C1 segment of cervical spinal cord (tissue), 14 donors: ENCODE measurements at regions not wholly inside any gene's neighbourhood (a gene's known extent, or its start where the extent isn't known, plus 50 kb on each side); places are given as distances from the start of the nearest gene placed in this dataset.
"Not testable (repeated sequence)": the region's sequence is repeated elsewhere in the genome, so short reads cannot be mapped to it uniquely, and the experiment has no call there.

Source experiments
- DNase-seq, 14 donors: peaks; one replicate each; lab custom pipeline; 2025; lab: John Stamatoyannopoulos, UW

DNA sequence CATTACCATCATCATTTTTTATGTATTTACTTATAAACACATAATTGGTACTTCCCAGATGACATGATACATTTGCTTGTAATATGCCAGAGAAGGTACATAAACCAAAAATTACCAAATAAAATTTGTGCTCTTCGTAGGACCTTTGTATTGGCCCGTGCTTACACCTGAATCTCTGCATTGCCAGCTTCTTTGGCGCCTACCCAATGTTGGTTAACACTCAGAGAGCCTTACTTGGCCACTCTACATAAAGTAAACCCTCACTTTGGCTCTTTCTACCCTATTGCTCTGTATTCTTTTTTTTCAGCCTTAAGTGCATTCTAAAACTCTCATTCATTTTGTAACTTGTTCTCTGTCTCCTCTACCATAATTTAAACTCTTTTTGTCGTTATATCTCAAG, 148.1 kb upstream of the ZNF608 start:
- DNase-seq: no peak

DNA sequence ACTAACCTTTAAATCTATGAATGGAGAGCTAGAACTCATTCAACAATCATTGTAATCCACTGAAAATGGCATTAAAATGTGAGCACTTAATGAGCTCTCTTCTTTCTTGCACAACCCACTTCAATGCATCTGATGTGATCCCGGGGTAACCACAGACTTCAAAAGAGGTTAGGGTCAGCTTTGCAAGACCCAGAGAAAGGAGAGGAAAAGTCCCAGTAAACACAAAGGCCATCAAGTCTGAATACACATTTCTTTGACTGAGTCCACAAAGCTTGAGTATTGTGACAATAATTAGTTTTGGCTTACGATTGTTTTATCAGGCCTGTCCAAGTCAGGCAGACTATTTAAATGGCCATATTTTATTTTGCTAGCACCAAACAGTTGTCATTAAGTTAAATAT, 148.8 kb upstream of the ZNF608 start:
- DNase-seq: no peak

DNA sequence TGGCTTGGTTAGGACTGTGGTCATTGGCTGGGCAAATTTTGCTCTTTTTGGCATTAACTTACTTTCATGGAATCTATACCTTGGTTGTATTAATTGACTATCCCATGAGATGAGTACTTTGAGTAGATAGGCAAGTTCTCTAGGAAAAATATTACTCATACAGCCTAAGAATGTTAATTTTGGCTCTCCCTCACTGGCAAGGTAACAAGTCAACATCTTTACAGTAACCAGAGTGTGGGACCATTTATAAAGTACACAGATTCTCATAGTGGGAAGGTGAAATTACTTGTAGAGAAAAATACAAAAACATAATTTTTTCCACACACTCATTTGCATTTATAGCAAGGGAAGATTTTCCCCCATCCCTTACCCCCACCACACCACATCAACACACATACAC, 154.6 kb upstream of the ZNF608 start:
- no peak for DNase-seq

DNA sequence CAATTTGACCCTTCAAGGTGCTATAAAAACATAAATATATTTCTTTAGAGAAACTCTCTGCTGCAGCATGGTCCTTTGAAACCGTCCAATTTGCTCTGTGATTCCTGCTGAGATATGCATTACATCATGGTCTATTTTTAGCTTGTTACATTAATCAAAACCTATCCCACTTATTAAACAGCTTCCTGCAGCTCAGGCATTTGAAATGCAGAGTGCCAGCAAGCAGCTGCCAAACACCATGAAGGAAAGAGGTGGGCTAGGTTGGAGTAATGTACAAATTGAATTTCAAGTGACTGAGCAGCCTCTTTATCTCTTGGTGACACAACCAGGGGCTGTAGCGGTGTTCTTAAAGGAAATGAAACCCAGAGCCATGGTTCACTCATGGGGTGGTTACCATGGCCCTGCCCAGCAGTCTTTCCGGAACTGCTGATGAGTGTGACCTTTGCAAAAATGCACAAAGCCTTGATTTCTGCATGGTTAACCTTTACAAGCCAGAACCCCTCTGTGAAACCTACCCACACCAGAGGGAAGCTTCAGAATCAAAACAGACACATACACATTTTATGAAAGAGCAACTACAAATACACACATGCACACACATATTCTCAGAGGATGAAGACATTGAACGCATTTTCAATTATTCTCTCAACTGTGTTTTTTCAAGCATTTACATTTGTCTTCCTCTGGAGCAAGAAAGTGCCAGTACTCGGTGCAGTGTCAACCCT, 155.8 kb upstream of the ZNF608 start:
- peak in 5 of 14 donors; percentile 19 to 64 (median 23) for DNase-seq

DNA sequence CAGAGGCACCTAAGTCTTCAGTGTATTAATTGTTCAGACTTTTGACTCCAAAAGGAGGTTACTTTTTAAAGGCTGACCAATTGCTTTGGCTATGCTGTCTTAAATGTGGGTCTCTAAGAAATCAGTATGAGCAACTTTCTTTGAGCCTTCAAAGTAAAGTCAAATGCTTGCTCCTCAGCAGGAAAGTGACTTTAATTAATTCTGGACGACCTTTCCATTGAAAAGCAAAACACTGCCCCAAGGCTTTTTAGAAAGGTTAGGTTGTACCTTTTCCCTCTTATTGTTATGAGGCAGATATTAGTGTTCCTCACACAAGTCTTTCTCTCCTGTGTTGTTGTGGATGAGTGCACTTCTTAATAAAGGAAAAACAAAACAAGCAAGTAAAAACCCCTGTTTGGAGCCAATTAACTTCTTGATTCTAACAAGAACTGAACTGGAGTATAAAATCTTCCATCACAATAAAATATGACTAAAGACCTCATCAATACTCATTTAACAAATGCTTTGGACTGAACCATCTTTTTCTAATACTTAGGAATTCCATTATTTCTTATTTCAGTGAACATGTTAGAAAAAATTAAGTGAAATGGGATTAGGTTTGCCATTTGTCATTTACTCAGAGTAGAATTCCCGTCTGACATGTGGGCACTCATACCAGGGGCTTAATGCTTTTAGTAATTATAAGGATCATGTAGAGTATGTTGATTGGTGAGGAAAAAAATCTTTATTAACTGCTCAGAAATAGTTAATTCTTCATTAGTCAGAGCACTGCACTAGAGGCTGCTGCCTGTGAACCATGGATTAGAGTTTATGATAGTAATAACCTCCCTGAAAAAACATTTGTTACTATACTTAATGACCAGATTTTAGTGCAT, 159.1 kb upstream of the ZNF608 start:
- DNase-seq: no peak

DNA sequence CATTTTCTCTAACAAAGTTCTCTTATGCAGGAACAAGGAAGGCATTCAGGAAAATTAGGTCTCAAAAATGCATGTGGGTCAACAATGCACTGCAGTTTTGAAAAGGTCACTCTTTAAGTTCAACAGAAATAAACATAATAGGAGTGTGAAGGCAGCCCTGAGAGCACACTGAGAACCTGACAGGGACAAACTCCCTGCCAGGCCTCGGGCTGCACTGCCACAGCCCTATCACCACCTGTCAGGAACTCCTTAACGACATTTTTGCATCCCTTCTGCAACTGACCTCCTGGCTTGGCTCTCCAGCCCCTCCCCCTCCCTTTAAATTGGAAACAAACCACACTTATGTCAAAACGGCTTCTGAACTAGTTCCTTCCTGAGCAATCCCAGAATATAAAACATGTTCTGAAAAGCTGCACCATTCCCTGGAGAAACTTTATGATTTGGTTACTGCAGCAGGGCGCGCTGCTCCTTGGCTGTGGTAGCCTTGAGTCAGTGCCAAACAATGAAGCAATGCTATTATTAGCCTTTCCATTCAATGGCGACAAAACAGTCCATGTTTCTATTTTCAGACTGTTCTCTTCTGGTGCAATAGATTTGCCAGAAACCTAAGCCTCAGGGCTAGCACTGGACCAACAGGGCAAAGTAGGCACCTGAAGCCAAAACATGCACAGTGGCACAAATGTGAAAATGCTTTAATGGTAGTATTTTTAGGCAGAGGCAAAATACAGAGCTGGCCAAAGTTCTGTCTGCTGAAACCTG, 160.1 kb upstream of the ZNF608 start:
- DNase-seq: peak in 12 of 14 donors; percentile 62 to 95 (median 74)

DNA sequence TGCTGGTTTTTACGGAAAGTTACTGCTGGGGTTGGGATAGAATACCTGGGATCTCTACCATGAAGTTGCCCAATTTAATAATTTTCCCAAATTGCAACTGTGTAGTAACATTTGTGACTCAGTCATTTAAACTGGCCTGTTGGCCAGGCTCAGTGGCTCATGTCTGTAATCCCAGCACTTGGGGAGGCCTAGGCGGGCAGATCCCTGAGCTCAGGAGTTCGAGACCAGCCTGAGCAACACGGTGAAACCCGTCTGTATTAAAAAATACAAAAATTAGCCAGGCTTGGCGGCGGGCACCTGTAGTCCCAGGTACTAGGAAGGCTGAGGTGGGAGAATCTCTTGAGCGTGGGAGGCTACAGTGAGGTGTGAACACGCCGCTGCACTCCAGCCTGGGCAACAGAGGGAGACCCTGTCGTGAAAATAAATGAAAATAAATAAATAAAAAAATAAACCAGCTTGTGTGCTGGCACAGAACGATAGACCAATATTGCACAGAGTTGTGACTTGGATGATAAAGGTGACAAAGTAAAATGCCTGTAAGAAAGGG, 160.7 kb upstream of the ZNF608 start:
- DNase-seq: no peak

DNA sequence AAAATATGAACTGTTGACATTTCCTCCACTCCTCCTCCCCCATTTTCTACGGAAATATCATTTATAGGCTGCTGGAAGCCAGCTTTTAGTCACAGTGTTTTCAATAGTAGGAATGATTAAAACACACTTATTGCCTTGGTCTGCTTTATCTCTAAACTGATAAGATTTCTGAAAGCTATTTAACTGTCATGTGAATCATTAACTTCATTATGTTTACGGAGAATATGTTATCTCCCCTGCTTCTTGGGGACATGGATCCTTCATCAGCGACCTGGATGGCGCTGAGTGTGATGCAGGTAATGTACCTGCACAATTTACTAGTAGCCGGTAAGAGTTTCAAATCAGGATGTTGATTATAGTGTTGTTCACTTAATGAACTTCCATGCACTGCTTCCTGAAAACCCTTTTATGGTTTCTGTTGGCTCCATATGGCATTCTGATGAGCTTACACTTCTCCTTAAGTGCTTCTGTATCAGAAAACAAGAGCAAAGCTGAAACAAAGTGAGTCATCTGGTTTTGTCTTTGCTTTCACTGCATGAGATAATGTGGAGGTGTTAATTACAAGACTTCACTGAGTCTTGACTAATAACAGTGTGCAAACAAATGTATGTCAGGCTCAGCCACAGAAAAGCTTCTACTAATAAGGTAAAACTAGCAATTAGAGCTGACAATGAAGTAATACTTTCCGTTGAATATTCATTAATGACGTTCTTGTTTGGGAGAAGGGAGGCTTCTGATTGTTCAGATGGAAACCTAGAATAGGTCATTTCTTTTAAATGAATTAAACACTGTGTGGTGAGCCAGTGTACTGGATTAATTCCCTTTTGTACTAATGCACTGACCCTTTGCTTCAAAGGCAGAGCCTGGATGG, 162.4 kb upstream of the ZNF608 start:
- DNase-seq: no peak

DNA sequence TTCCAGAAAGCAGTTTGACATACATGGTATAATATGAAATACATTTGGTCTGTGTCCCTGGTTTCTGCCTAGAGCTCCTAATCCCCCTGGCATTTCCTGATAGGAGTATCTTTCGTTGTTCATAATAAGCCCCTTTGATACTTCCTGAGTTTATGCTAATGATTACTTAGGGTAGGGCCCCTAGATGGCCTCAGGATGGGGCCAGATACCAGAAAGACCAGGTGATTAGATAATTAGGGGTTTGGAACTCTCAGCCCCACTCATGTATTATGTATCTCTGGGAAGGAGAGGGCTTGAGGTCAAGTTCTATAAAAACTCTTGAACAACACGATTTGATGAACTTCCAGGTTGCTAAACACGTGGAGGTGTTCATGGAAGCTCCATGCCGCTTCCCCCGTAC, 163.3 kb upstream of the ZNF608 start:
- DNase-seq: no peak

DNA sequence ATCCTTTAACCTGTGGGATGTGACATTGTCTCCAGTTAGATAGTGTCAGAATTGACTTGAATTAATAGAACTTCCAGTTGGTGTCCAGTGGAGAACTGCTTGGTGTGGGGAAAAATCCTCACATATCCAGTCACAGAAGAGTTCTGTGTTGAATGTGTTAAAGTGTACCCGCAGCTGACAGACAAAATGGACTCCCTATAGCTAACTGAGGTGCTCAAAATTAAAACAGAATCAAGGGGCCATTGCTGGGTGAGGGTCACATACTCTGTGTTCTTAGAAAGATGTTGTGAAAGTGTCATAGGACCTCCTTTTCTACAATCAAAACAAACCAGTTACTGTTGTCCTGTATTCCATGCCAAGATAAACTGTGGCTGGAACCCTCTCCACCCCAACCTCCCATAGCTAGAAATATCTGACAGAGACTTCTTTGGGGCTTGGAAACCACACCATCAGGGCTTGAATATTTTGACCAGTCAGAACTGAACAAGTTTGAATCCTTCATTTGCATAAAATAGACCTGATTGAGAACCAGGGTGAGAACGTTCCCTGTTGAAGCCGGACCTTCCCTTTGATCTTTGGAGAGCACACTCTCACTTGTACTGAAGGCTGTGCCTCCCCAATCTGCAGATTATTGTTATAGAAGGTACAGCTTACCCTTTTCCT, 164.0 kb upstream of the ZNF608 start:
- no peak for DNase-seq

DNA sequence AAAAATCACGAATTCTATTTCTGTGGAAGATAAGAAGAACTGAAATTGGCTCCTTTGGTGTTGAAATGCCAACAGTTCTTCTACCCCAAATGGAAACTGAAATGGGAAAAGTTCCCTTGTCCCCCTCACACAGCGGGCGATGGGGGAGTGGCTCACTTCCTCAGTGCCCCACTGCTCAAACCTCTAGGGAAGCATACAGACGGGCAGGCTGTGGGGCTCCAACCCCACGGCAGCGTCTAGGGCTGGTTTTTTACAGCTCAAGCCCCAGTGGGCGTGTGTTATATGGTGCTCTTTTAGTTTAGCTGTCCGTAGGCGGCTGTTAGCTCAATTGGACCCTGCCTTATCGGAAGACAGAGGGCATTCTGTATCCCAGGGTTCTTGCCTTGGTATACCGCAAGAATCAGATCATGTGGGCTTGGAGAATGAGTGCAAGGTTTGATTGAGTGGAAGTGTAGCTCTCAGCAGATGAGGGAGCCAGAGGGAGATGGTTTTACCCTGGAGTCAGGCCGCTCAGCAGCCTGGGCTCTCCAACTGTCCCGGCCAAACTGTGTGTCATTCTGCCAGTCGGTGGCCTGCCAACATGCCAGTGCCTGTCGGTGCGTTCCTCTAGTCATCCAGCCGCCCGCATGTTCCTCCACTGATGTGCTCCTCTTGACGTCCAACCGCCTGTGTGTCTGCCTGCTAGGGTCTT, 166.3 kb upstream of the ZNF608 start:
- DNase-seq: peak in 4 of 14 donors; percentile 29 to 51 (median 36)

DNA sequence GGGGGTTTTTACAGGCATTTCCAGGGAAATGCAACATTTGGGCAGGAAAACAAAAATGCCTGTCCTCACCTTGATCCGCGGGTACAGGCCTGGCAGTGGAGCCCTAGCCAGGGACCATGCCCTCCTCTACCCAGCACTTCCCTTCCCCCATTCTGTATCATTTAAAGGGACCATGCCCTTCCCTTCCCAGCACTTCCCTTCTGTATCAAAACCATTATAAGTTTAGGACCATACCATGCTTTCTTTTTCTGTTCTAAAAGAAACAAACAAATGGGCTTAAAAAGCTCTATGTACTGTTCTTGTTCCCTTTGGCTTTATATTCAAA, 166.9 kb upstream of the ZNF608 start:
- no peak for DNase-seq

DNA sequence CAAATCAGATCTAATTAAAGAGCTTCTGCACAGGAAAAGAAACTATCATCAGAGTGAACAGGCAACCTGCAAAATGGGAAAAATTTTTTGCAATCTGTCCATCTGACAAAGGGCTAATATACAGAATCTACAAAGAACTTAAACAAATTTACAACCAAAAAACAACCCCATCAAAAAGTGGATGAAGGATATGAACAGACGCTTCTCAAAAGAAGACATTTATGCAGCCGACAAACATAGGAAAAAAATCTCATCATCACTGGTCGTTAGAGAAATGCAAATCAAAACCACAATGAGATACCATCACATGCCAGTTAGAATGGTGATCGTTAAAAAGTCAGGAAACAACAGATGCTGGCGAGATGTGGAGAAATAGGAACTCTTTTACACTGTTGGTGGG, 169.9 kb upstream of the ZNF608 start:
- not testable (repeated sequence) for DNase-seq

DNA sequence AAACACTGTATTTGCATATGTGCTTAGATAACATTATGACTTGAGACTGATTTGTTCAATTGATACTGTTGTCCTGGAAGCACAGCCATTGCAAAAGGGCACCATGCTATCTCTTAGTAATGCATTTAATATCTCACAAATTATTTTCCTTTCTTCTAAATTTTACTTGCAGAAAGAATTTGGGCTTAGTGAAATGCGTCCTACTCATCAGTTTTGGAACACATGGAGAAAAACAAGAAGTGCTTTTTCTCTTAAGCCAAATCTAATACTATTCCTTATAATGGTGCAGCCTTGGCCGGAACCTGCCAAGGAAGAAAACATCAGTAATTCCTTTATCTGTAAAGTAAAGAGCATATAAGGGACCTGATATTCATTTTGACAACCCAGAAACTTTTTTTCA, 172.2 kb upstream of the ZNF608 start:
- no peak for DNase-seq

DNA sequence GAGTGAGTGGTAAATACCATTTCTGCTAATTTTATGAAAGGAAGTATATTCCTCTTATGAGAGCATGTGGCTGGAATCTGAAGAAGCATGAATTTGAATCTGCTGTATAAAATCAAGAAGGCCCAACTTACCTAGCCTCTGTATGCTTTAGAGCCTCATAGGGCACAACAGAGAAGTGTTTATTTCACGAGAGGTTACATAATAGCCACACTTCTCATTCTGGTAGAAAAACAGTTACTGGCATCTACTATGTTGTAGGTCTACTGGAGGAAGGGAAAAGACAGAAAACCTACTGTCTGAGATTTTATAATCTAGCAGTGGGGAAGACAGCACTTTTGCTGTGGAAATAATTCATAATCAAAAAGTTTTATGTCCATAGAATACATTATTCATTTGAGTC, 172.6 kb upstream of the ZNF608 start:
- no peak for DNase-seq

DNA sequence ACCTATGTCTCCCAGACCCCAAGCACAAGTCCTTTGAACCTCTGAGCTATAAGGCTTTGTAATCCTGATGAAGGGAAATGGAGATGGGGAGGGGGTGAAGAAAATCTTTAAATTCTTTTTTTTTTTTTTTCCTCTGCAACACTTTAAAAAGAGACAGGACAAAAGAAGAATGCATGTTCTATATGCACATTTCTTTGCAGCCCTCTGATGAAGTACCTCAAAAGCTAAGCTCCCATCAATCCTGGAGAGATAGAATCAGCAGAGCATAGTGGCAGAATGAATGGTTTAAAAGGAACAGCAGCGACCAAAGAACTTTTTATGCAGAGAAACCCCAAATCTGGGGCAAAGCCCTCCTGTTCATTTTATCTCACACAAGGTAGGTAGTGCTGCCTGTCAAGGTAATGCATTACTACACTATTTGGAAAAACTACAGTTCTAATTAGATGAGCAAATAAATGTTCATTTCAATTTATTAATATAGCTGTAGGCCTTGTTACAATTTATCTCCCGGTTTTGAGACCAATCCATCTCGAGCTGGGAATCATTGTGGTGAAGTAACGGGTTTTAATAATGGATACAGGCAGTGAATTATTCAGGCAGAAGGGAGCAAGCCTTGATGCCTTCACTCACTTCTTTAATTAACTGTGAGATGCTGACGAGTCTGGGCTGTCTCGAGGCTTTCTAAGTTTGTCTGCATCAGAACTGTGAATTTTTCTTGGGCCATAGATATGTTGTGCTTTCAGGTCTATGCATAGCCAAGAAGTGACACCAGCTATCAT, 173.5 kb upstream of the ZNF608 start:
- no peak for DNase-seq

DNA sequence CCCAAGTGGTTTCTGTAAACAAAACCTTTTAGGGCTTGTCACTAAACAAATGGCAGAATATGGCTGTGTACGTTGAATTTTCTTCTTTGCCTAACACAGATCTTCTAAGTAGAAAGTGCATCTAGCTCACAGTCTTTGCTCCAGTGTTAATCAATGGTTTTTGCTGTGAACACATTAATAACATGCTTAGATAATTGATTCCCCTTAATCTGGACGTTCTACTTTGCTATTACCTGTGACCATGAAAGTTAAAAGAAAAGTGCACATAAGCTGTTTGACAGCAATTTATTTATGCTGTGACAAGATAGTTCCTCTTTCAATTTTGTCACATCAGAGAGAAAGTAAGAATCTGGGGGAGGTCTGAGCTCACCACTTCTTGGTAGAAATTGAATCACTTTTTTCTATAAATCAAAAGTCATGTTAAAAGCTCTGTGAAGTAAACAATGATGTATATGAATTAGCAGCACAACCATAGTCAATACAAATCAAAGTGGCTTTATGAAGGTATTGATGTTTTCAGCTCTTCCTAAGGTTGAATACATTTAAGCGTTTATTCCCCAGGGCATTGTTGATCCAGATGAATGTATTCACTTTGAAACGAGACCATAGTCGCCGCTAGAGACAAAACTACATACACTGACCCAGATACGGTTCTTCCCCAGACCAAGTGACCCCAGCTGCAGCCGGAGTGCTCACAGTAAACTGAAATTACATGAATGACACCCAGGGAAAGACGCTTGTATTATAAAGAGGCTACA, 174.6 kb upstream of the ZNF608 start:
- DNase-seq: peak in 1 of 14 donors; percentile 15

DNA sequence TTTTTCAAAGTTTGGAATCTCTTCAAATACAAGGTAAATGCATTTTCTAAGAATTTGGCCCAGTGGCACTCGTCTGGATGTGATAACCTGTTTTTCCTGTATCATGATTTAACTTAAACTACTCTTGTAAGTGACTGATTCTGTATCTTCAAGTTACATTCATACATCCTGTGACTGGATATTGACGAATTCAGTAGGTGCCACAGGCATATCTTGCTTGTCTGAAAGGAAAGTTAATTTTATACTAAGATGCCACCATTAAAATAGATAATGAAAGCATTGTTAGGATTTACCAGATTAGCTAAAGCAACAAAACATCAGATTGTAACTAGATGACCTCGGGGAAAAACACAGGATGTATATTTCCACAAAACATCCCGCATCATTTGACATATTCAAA, 175.3 kb upstream of the ZNF608 start:
- no peak for DNase-seq
